Breast epithelium (tissue), 4 donors: ENCODE measurements at regions not wholly inside any gene's neighbourhood (a gene's known extent, or its start where the extent isn't known, plus 50 kb on each side); places are given as distances from the start of the nearest gene placed in this dataset.

ENCODE experiments used
- DNase-seq, 2 donors: peaks; one replicate each; pipeline ENCODE4 v3.0.0-alpha.2; 2019; ENCODE audit warnings: low spot score in 2 of 2
- H3K27ac ChIP-seq, 2 donors: fragments of 200-600 bp; sonication (generic) in 1 of 2; one replicate each; pipeline ENCODE4 v1.5.1; 2016 to 2019; ENCODE audit warnings: mild to moderate bottlenecking in 1 of 2
- H3K27me3 ChIP-seq, 2 donors: fragments of 200-600 bp; sonication (generic) in 1 of 2; one replicate each; pipeline versions ENCODE4 v1.5.1 to v1.6.0; 2017 to 2019; ENCODE audit warnings: control low read depth in 1 of 2, mild to moderate bottlenecking in 1 of 2
- H3K36me3 ChIP-seq: fragments of 200-600 bp; one replicate; pipeline ENCODE4 v1.5.1; 2019
- H3K4me1 ChIP-seq, 2 donors: fragments of 200-600 bp; sonication (generic); one replicate each; pipeline ENCODE4 v1.5.1; 2016 to 2019; ENCODE audit warnings: control low read depth in 1 of 2
- H3K4me3 ChIP-seq, 3 donors: fragments of 200-600 bp; sonication (generic); 1 replicate in 2 of 3; 2 replicates in 1 of 3; pipeline ENCODE4 v1.5.1; 2016 to 2019; ENCODE audit warnings: mild to moderate bottlenecking in 3 of 3, moderate library complexity in 2 of 3
- H3K9me3 ChIP-seq, 2 donors: fragments of 200-600 bp; sonication (generic) in 1 of 2; one replicate each; pipeline ENCODE4 v1.5.1; 2016 to 2019; ENCODE audit warnings: control low read depth in 1 of 2
- CTCF ChIP-seq, 3 donors: fragments of 450-650 bp; IDR thresholded peaks; one replicate each; pipeline ENCODE4 v1.5.1; 2016 to 2017; ENCODE audit warnings: antibody characterized with exemption in 3 of 3, mild to moderate bottlenecking in 3 of 3, moderate library complexity in 3 of 3
- POLR2A ChIP-seq: fragments of 450-650 bp; IDR thresholded peaks from one replicate; pipeline ENCODE4 v1.6.1; 2016; ENCODE audit warnings: antibody characterized with exemption, mild to moderate bottlenecking, moderate library complexity
- POLR2AphosphoS5 ChIP-seq, 3 donors: sonication (generic); formaldehyde crosslinking; IDR thresholded peaks; one replicate each; pipeline ENCODE4 v1.6.1; 2017; ENCODE audit warnings: antibody characterized with exemption in 3 of 3
- intact Hi-C: fragments of 100-400 bp; cut with DNase I; formaldehyde crosslinking; loops from one replicate; pipeline ENCODE4 v1.15.1; 2023; ENCODE audit warnings: low total_unique reads

- intact Hi-C loops, result no loop called here
Measured at GRCh38 chr6:100240798-100241197, 223.9 kb downstream of the SIM1 start.

DNA sequence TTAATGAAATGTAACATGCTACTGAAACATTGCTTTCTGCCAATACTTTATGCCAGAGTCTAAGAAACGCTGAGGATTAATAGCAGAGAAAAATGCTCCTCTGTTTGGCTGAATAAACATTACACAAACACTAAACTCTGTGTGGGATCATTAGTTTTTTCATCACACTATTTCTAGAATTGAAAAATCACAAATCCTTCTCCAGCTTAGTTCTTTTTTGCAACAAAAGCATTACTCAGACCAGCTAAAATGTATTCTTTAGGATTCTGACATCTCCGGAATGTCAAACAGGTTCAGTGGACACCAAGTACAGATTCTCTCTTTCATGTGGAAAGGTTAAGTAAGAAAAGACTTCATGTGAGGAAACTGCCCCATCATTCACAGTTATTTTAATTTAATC is 226.9 kb downstream of the SIM1 start:
- intact Hi-C loops, result no loop called here
- no peak for TF ChIP-seq POLR2AphosphoS5 (IDR thresholded peaks at IDR 0.05)
- no peak for TF ChIP-seq POLR2A
- no peak for TF ChIP-seq CTCF (IDR thresholded peaks at IDR 0.05)

More at GRCh38 chr6:100240798-100241197, 223.9 kb downstream of the SIM1 start:
- Histone ChIP-seq H3K4me3 (no peak overlapping the region), H3K36me3 (no peaks in the 10 kb centered on the region), H3K9me3 (no peaks in the 10 kb centered on the region), H3K27ac (no peak overlapping the region), H3K4me1 (no peaks in the 10 kb centered on the region), H3K27me3 (no peaks in the 10 kb centered on the region)
- DNase-seq, result no peak
- TF ChIP-seq POLR2AphosphoS5 (IDR thresholded peaks at IDR 0.05) (no peak), POLR2A (no peak)

GRCh38 chr6:100236389-100236788 is 228.3 kb downstream of the SIM1 start:
- DNase-seq, result no peak
- Histone ChIP-seq H3K4me3 (no peak overlapping the region), H3K9me3 (no peaks in the 10 kb centered on the region), H3K27ac (no peak overlapping the region), H3K27me3 (no peaks in the 10 kb centered on the region), H3K4me1 (no peaks in the 10 kb centered on the region), H3K36me3 (no peaks in the 10 kb centered on the region)
- intact Hi-C loops, result no loop called here
- TF ChIP-seq CTCF (IDR thresholded peaks at IDR 0.05), result no peak
- TF ChIP-seq POLR2A, result no peak
- no peak for TF ChIP-seq POLR2AphosphoS5 (IDR thresholded peaks at IDR 0.05)

More for the DNA sequence above, 226.9 kb downstream of the SIM1 start:
- H3K36me3 ChIP-seq, result no peaks in the 10 kb centered on the region
- H3K27me3 ChIP-seq, result no peaks in the 10 kb centered on the region
- no peak overlapping the region for H3K27ac ChIP-seq
- no peak for DNase-seq
- H3K4me3 ChIP-seq, result no peak overlapping the region
- no peaks in the 10 kb centered on the region for H3K4me1 ChIP-seq
- H3K9me3 ChIP-seq, result no peaks in the 10 kb centered on the region

DNA sequence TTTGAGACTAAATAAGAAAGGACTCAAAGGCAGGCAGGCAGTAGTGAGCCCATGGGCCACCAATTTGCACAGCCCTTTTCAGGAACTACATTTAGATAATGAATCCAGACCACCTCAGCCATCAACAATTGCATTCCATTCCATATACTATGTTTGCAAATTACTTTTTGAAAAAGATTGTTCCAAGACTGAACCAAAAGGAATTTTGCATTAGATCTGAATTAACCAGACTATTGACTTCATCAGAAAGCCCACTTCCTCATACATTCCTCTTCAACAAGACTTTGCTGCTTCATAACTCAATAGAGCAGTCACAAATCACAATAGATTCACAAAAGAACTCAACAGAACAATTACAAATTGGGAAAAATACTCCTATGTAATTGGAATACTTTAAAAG is 229.1 kb downstream of the SIM1 start:
- H3K9me3 ChIP-seq, result no peaks in the 10 kb centered on the region
- no peak overlapping the region for H3K27ac ChIP-seq
- no peaks in the 10 kb centered on the region for H3K4me1 ChIP-seq
- DNase-seq, result no peak
- no peak for TF ChIP-seq POLR2AphosphoS5 (IDR thresholded peaks at IDR 0.05)
- no peak for TF ChIP-seq POLR2A
- no peak for TF ChIP-seq CTCF (IDR thresholded peaks at IDR 0.05)
- H3K36me3 ChIP-seq, result no peaks in the 10 kb centered on the region
- no peak overlapping the region for H3K4me3 ChIP-seq
- intact Hi-C loops, result no loop called here
- no peaks in the 10 kb centered on the region for H3K27me3 ChIP-seq

- TF ChIP-seq POLR2AphosphoS5 (IDR thresholded peaks at IDR 0.05) (no peak), POLR2A (no peak), CTCF (IDR thresholded peaks at IDR 0.05) (no peak)
- DNase-seq, result no peak
- Histone ChIP-seq H3K9me3 (no peaks in the 10 kb centered on the region), H3K27me3 (no peaks in the 10 kb centered on the region), H3K36me3 (no peaks in the 10 kb centered on the region), H3K4me3 (no peak overlapping the region), H3K27ac (no peak overlapping the region), H3K4me1 (no peaks in the 10 kb centered on the region)
- intact Hi-C loops, result no loop called here
Measured at GRCh38 chr6:100234625-100235024, 230.1 kb downstream of the SIM1 start.
